NOMO-1 (cell line): ENCODE measurements at regions not wholly inside any gene's neighbourhood (a gene's known extent, or its start where the extent isn't known, plus 50 kb on each side); places are given as distances from the start of the nearest gene placed in this dataset.

Source experiments
- DNase-seq, 2 experiments: peaks; one replicate each; lab custom pipeline; 2025; ENCODE audit not compliant: unreplicated experiment in 2 of 2; lab: John Stamatoyannopoulos, UW

DNA sequence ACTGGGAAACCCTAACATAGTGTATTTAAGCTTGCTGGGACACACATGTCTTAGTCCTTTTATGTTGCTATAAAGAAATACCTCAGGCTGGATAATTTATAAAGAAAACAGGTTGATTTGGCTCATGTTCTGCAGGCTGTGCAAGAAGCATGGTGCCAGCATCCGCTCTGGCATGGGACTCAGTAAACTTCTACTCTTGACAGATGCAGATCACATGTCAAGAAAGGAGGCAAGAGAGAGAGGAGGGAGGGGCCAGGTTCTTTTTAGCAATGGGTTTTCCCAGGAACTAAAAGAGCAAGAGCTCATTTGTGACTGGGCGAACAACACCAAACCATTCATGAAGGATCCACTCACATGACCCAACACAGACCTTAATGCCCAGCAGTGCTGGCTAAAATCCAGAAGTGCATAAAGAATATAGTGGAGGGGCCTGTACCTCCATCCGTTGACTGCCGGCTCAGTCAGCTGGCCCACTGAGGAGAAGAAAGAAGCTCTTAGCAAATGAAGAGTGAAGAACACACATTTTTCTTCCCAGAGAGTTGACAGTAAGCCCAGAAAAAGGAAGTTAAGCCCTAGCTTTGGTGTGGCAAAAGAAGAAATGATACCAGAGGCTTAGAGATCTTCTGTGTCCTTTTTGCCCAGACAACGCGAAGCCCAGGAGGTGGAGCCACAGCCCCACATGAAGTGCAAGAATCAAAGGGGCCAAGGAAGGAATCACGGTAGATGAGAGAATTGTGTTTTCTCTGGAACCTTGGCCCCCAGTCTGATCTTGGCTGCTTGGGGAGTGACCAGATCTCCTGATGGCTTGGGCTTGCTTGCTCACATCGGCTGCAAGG, 183.5 kb upstream of the FAM98A start:
- DNase-seq: no peak

DNA sequence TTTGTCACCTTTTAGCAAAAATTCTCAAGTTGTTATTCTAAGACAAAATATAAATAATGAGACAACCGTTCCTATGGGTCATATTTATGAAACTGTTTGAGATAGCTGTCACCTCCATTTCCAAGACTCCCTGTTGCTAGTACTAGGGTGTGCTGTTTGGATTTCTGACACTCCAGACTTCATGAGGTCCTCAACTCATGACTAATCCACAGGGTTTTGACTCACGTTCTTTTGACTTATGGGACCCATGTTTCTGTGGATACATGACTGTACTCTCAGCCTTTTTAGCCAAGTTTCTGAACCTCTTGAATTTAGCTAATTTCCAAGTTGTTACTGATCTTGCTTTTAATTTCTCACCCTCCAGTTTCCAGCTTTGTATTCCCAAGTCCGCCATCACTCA, 178.7 kb upstream of the FAM98A start:
- DNase-seq: no peak

DNA sequence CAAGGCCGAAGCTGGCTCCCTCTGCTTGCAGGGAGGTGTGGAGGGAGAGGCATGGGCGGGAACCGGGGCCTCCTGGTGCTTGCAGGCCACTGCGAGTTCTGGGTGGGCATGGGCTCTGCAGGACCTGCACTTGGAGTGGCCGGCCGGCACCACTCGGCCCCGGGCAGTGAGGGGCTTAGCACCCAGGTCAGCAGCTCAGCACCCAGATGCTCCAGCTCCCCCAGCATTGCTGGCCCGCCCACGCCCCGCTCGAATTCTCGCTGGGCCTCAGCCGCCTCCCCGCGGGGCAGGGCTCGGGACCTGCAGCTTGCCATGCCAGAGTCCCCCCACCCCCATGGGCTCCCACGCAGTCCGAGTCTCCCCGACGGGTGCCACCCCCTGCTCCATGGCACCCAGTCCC, 176.2 kb upstream of the FAM98A start:
- DNase-seq: no peak

DNA sequence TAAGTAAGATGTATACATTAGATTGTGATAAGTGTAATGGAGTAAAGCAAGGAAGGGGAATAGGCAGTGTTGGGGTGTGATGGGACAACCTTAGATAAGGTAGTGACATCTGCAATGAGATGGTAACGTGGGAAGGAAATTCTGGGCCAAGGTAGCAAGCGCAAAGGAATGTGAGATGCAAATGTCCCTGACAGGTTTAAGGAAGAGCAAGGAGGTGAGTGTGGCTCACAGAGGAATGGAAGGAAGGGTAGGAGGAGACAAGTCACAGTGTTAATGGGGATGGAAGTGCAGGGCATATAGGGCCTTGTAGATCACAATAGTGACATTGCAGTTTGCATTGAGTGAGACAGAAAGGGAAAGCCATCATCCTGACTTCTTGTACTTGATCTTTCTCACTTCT, 170.9 kb upstream of the FAM98A start:
- DNase-seq: no peak

DNA sequence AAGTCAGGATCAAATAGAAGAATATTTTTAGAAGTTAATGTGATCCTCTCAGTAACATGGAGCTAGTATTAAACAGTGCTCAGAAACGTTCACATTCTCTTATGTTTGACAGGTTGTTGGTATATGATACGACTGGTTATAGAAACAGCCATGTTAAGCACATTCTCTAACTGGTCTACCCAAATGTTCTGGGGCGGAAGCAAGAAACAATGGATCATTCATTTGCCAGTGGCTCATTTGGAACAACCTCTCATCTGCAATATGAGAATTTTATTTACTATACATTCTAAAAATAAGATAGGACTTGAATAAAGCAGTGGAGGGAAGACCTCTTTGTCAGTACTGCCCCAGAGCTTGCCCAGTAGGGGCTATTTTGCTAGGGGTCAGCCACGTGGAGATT, 167.1 kb upstream of the FAM98A start:
- no peak for DNase-seq

- DNase-seq: no peak
These were observed 166.0 kb upstream of the FAM98A start for GRCh38 chr2:33765122-33765521.

GRCh38 chr2:33764551-33764950, 165.5 kb upstream of the FAM98A start:
- DNase-seq: no peak

GRCh38 chr2:33763671-33764310, 164.7 kb upstream of the FAM98A start:
- no peak for DNase-seq

- DNase-seq: no peak
These were observed 163.5 kb upstream of the FAM98A start for GRCh38 chr2:33762636-33763035.

DNA sequence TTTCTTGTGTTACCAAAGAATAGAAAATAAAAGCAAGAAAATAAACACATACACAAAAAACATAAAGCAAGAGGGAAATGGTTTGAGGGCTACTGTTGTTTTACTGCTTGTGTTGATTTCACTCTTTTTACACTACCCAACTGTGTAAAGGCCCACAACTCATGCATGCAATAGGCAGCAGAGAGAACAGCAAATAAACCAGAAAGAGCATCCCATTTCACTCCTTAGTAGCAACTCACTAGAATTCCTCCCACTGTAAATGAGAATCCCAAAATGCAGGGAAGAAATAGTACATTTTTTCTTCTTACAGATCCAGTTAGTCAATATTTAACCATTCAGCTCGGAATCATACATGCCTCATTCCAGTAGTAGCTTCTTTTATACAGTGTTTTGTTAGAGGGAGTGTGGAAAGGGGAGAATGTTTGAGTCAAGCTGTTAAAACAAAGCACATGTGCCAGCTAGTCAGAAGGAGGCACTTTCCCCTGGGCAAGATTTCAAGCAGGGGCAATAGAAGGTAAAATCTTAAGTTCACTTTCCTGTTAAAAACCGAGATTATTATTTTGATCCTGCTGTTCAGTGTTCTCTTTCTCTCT, 147.2 kb upstream of the FAM98A start:
- DNase-seq: no peak

DNA sequence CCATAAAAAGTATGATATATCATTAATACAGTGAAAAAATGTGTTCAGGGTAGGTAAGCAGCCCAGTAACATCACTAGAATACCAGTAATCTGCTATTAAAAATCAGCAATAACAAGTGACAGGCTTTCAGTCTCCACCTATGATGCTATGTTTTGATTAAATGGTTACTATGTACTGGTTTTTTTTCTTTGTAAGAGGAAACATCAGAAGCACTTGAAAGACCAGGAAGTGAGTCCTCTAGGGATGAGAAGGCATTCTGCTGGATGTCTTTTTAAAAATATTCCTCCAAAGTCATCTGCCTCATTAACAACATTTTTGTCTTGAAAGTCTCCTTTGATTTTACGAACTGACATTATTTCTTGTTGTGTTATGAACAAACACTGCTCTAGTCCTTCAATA, 136.0 kb upstream of the FAM98A start:
- DNase-seq: no peak

GRCh38 chr2:33730804-33731203, 131.7 kb upstream of the FAM98A start:
- no peak for DNase-seq

- no peak for DNase-seq
These were observed 131.1 kb upstream of the FAM98A start for GRCh38 chr2:33730193-33730592.

DNA sequence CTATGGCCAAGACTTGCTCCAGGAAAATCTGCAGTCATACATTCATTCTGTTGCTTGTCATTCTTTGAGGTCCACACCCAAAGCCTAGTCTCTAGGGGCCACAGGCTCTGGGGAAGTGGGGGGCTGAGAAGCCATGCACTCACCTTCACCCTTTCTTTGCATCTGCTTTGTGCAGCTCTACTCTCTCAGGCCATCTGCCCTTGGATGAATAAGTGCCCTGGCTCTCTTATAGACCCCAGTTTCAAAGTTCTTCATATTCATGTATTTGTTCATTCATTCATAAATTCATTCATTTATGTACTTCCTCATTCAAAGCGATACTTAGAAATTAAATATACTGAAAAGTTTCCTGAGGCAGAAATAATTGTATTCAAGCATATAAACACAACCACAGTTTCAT, 130.3 kb upstream of the FAM98A start:
- no peak for DNase-seq

DNA sequence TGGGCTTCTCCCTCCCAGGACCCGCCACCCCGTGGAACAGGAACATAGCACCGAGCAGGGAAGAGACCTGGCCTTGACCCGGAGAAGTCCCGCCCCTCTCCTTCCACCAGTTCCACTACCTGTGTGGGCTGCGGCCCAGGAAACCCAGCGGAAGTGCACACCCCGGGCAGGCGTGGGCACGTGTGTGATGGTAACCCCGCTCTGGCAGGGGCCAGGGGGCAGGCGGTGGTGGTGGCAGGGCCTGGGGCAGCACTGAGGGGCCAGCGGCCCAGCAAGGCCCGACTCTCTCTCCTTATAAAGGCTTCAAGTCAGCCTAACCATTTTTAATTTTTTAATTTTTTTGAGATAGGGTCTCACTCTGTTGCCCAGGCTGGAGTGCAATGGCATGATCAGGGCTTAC, 129.0 kb upstream of the FAM98A start:
- no peak for DNase-seq

GRCh38 chr2:33727361-33728032, 128.4 kb upstream of the FAM98A start:
- DNase-seq: no peak

GRCh38 chr2:33726415-33726814, 127.3 kb upstream of the FAM98A start:
- DNase-seq: no peak

DNA sequence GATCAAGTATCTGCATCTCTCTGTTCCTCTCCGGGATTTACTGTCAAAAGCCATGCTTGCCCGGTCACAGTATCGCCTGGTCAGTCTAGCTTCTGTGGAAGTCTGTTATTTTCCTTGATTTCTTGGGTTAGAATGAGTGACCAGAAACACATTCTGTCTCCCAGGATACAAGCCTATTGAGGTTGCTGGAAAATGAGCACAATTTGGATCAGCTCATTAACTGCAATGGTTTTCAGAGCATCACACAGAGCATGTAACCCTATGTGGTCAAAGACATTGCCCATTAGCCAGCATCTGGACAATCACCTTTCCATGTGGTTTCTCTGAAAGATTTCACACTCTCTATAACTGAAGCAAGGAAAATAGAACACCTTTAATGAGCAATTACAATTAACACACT, 124.2 kb upstream of the FAM98A start:
- DNase-seq: no peak

DNA sequence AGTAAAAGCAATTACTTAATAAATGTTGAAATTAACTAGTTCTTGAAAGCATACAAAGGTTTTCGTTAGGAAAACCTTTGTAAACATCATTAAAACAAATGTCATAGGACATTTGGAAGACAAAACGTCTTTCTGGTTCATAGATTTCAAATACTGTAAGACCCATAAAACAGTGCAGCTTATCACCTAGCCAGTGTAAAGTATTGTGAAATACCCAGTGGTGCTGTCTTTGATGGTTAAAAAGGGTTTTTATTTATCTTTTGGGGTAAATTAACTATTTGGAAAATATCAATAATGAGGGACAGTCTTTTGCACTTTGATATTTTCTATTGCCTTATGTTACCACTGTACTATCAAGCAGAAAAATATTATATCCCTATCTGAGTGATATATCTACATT, 120.0 kb upstream of the FAM98A start:
- DNase-seq: no peak

DNA sequence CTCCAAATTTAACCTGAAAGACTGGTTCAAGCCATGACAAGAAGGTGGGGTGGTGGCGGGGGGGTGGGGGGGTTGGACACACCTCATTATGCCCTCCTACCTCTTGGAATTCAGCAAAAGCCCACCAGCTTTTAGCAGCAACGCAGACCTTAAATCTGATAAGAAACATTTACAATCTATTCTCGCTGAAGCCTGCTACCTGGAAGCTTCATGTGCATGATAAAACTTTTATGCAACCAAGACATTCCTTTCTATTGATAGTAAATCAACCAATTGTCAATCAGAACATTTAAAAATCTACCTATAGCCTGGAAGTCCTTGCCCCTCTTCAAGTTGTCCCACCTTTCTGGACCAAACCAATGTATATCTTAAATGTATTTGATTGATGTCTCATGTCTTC, 113.6 kb upstream of the FAM98A start:
- no peak for DNase-seq

DNA sequence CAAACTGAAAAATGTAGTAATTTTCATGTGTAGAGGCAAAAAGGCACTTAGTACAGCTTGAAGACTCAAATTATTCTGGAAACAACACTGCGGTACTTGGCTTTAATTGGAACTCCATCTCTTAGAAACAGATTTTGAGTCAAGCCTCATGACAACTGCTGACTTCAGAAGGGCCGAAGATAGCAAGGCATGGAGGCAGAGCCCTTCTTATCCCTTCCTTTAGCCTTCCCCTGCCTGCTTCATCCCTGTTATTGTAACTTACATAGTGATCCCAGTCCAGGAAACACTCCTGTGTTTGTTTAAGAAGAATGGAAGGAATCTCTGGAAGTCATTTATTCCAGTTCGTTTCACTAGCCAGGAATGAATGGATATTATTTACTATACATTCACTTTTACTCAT, 110.9 kb upstream of the FAM98A start:
- no peak for DNase-seq

DNA sequence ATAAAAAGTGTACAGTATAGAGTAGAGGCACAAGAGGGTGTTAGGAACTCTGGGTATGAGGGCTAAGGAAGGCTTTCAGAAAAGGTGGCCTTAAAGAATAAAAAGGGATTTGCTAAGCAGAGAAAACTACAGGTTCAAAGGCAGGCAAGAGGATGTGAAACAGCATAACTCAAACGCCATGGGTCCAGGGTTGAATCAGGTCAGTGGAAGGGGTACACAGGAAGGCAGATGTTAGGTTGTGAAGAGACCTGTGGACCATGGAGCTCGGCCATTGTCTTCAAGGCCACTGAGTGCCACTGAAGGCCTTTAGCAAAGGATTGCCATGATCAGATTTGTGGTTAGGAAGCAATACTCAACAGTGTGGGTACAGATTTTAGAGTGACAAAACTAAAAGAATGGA, 108.2 kb upstream of the FAM98A start:
- DNase-seq: no peak
